ENCODE measurements at regions not wholly inside any gene's neighbourhood (a gene's known extent, or its start where the extent isn't known, plus 50 kb on each side); places are given as distances from the start of the nearest gene placed in this dataset.

DNA sequence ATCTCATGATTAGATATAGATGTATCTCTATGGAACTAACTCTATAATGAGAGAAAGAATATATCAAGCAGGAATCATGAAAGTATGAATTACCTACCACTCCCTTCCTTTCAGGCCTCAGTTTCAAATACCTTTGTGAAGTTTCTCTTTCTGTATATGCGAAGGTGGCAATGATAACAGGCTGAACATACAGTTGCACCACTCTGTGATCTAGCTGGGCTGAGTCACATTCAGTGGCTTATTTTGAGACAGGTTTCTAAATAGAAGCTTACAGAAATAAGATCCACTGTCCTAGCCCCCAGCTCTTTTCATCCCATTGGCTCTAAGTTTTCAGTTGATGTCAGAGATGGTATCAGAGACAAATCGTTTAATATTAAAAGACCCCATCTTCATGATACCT lies 662.0 kb downstream of the SLITRK1 start:
- no peaks in the 10 kb centered on the region for H3K9me3 ChIP-seq (replicated peaks in 1 of 3)
- no peak overlapping the region for H3K4me3 ChIP-seq
- no peaks in the 10 kb centered on the region for H3K36me3 ChIP-seq (replicated peaks in 1 of 2)
- H3K4me1 ChIP-seq (replicated peaks in 1 of 2) = no peaks in the 10 kb centered on the region
- intact Hi-C loops (cut with DNase I) = no loop called here
- TF ChIP-seq POLR2A (IDR thresholded peaks at IDR 0.05) (no peak), CTCF (IDR thresholded peaks at IDR 0.05) (no peak)
- no peak overlapping the region for H3K27ac ChIP-seq
- DNase-seq = no peak
- H3K27me3 ChIP-seq = no peaks in the 10 kb centered on the region
- WGBS, 4 donors = 86 to 92% (median 88%) methylated on average over 2 of the region's 2 CpGs

GRCh38 chr13:83219832-83220231 lies 662.4 kb downstream of the SLITRK1 start:
- Histone ChIP-seq H3K27ac (no peak overlapping the region), H3K9me3 (replicated peaks in 1 of 3) (no peaks in the 10 kb centered on the region), H3K27me3 (no peaks in the 10 kb centered on the region), H3K36me3 (replicated peaks in 1 of 2) (no peaks in the 10 kb centered on the region), H3K4me3 (no peak overlapping the region), H3K4me1 (replicated peaks in 1 of 2) (no peaks in the 10 kb centered on the region)
- intact Hi-C loops (cut with DNase I) = no loop called here
- TF ChIP-seq CTCF (IDR thresholded peaks at IDR 0.05) (no peak), POLR2A (IDR thresholded peaks at IDR 0.05) (no peak)
- 85 to 88% (median 86%) methylated on average over 3 of the region's 3 CpGs for WGBS, 4 donors
- DNase-seq = no peak

DNA sequence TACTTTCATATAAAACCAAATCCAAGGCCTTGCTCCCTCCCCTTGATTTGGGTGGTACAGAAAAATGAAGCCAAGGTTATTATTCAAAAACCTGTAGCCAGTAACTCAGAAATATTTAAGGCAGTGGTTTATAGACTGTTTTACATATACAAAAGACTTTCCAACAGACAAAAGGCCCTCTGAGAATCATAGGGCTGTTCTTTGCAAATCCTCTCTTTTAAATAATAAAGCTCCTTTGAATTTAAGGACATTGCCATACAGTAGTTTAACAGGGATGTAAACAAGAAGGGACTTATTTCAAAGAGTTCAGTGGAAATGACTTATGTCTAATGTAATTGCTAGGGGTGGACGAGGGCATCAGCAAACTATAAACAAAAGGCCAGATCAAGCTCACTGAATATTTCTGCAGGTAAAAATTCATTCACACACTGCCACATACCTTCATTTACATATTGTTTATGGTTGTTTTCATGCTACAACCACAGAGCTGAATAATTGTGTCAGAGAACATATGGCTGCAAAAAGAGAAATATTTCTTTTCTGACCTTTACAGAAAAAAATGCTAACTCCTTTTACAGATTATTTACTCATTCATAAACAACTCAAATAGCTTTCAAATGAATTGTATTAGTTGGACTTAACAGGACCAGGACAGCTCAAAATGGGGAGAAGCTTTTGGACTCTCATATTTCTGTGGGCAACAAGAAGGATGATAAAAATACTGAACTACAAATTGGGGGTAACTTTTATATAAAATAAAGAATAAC lies 665.6 kb downstream of the SLITRK1 start:
- Histone ChIP-seq H3K36me3 (replicated peaks in 1 of 2) (no peaks in the 10 kb centered on the region), H3K4me1 (replicated peaks in 1 of 2) (no peaks in the 10 kb centered on the region), H3K9me3 (replicated peaks in 1 of 3) (no peaks in the 10 kb centered on the region), H3K4me3 (no peak overlapping the region), H3K27me3 (no peaks in the 10 kb centered on the region), H3K27ac (no peak overlapping the region)
- intact Hi-C loops (cut with DNase I) = no loop called here
- TF ChIP-seq POLR2A (IDR thresholded peaks at IDR 0.05) = no peak
- no peak for TF ChIP-seq CTCF (IDR thresholded peaks at IDR 0.05)
- no peak for DNase-seq
- WGBS, 4 donors = 56 to 61% (median 59%) methylated on average over 1 of the region's 1 CpG

DNA sequence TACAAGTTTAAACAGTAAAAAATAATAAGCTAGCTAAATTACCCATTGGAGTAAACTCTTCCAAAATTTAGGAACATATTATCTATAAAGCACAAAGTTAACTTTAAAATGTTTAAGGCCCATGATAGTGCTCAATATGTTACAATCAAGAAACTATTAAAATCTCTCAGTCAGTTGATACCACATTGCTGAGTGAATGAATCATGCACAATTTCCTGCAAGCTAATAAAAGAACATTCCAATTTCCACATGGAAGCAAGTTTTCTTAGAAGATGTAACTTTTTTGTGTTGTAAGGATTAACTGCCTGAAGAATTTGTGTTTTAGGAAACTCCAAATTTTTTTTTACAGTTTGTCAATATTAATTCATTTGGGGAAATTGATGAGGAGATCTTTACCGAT lies 666.6 kb downstream of the SLITRK1 start:
- H3K27me3 ChIP-seq = no peaks in the 10 kb centered on the region
- H3K27ac ChIP-seq = no peak overlapping the region
- H3K36me3 ChIP-seq (replicated peaks in 1 of 2) = no peaks in the 10 kb centered on the region
- TF ChIP-seq POLR2A (IDR thresholded peaks at IDR 0.05) (no peak), CTCF (IDR thresholded peaks at IDR 0.05) (no peak)
- intact Hi-C loops (cut with DNase I) = no loop called here
- no peaks in the 10 kb centered on the region for H3K4me1 ChIP-seq (replicated peaks in 1 of 2)
- WGBS, 4 donors = 86 to 100% (median 90%) methylated on average over 1 of the region's 1 CpG
- H3K9me3 ChIP-seq (replicated peaks in 1 of 3) = no peaks in the 10 kb centered on the region
- H3K4me3 ChIP-seq = no peak overlapping the region
- DNase-seq = no peak
